ENCODE measurements at regions not wholly inside any gene's neighbourhood (a gene's known extent, or its start where the extent isn't known, plus 50 kb on each side); places are given as distances from the start of the nearest gene placed in this dataset.

DNA sequence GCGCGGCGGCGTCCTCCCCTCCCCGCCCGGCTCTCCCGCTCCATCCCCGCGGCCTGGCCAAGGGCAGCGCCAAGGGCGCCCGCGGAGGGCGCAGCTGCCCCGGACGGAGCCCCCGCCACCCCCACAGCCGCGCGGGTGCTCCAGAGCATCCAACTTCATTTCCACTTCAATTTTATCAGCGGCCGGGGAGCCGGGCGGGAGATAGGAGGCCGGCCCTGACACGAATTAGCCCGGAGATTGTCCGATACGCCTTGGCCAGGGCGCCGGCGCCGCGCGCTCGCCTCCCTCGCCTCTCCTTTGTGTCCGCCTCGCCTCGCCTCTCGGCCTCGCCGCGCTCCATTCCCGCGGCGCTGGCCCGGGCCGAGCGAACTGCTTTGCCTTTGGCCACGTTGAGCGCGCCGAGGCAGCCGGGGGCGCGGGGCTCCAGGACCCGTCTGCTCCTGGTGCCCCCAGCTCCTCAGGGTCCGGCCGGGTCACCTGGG, 129.1 kb upstream of the LHX1 start:
- TF ChIP-seq POLR2A (IDR thresholded peaks at IDR 0.05): no peak
- TF ChIP-seq, protein P1, sequence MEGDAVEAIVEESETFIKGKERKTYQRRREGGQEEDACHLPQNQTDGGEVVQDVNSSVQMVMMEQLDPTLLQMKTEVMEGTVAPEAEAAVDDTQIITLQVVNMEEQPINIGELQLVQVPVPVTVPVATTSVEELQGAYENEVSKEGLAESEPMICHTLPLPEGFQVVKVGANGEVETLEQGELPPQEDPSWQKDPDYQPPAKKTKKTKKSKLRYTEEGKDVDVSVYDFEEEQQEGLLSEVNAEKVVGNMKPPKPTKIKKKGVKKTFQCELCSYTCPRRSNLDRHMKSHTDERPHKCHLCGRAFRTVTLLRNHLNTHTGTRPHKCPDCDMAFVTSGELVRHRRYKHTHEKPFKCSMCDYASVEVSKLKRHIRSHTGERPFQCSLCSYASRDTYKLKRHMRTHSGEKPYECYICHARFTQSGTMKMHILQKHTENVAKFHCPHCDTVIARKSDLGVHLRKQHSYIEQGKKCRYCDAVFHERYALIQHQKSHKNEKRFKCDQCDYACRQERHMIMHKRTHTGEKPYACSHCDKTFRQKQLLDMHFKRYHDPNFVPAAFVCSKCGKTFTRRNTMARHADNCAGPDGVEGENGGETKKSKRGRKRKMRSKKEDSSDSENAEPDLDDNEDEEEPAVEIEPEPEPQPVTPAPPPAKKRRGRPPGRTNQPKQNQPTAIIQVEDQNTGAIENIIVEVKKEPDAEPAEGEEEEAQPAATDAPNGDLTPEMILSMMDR (IDR thresholded peaks at IDR 0.05): no peak
